Endodermal cell (in vitro differentiated cells): ENCODE measurements at regions not wholly inside any gene's neighbourhood (a gene's known extent, or its start where the extent isn't known, plus 50 kb on each side); places are given as distances from the start of the nearest gene placed in this dataset.
"Not testable (repeated sequence)": the region's sequence is repeated elsewhere in the genome, so short reads cannot be mapped to it uniquely, and the experiment has no call there.

Experiments
- DNase-seq: peaks from one replicate; pipeline ENCODE4 v3.0.0-alpha.2; 2017
- H3K27ac ChIP-seq: 2 replicates; pipeline ENCODE4 v1.5.1; 2013; ENCODE audit warnings: mild to moderate bottlenecking, low read depth, low read length, moderate library complexity
- H3K27me3 ChIP-seq: 2 replicates; pipeline ENCODE4 v1.6.1; 2013; ENCODE audit warnings: mild to moderate bottlenecking, low read length, moderate library complexity; ENCODE audit not compliant: insufficient read depth, control insufficient read depth, poor library complexity, severe bottlenecking
- H3K36me3 ChIP-seq: 2 replicates; pipeline ENCODE4 v1.7.0; 2013; ENCODE audit warnings: mild to moderate bottlenecking, low read length, moderate library complexity; ENCODE audit not compliant: control insufficient read depth, insufficient read depth
- H3K4me1 ChIP-seq: one replicate; pipeline ENCODE4 v1.7.0; 2013; ENCODE audit warnings: low read length; ENCODE audit not compliant: control insufficient read depth, insufficient read depth
- H3K4me3 ChIP-seq: 2 replicates; pipeline ENCODE4 v1.5.1; 2013; ENCODE audit warnings: mild to moderate bottlenecking, low read length, moderate library complexity
- H3K9ac ChIP-seq: 2 replicates; pipeline ENCODE4 v1.6.1; 2013; ENCODE audit warnings: mild to moderate bottlenecking, low read length, moderate library complexity; ENCODE audit not compliant: poor library complexity, severe bottlenecking; ENCODE audit errors: extremely low read depth
- H3K9me3 ChIP-seq: 2 replicates; pipeline ENCODE4 v1.6.1; 2013; ENCODE audit warnings: mild to moderate bottlenecking, low read length, moderate library complexity; ENCODE audit not compliant: control insufficient read depth
- H3K27ac Mint-ChIP-seq: 2 replicates; pipeline ENCODE4 v1.8.0; 2020; ENCODE audit warnings: mixed read lengths
- H3K27me3 Mint-ChIP-seq: 2 replicates; pipeline ENCODE4 v1.8.0; 2021; ENCODE audit warnings: mild to moderate bottlenecking, mixed read lengths; ENCODE audit not compliant: insufficient read depth
- H3K36me3 Mint-ChIP-seq: 2 replicates; pipeline ENCODE4 v1.8.0; 2020; ENCODE audit warnings: low read depth, mixed read lengths
- H3K4me1 Mint-ChIP-seq: 2 replicates; pipeline ENCODE4 v1.8.0; 2020; ENCODE audit warnings: mixed read lengths
- H3K4me3 Mint-ChIP-seq: 2 replicates; pipeline ENCODE4 v1.8.0; 2020; ENCODE audit warnings: mild to moderate bottlenecking, moderate library complexity, mixed read lengths
- H3K9me3 Mint-ChIP-seq: 2 replicates; pipeline ENCODE4 v1.8.0; 2020; ENCODE audit warnings: mild to moderate bottlenecking, mixed read lengths
- WGBS, 2 experiments: methylation state at CpG; one replicate each; pipeline versions ENCODE4 v1.1.5 to v1.1.7; 2013; ENCODE audit warnings: missing lambda C conversion rate in 2 of 2, mixed read lengths in 1 of 2; ENCODE audit not compliant: insufficient coverage in 1 of 2, insufficient read length in 1 of 2; 5-methylcytosine and 5-hydroxymethylcytosine counted together
- TF ChIP-seq, protein P1 (sequence below): fragments of 200-600 bp; sonication (generic); conservative IDR thresholded peaks from 2 replicates; pipeline ENCODE4 v1.5.0; 2021; ENCODE audit warnings: antibody characterized with exemption, mild to moderate bottlenecking

DNA sequence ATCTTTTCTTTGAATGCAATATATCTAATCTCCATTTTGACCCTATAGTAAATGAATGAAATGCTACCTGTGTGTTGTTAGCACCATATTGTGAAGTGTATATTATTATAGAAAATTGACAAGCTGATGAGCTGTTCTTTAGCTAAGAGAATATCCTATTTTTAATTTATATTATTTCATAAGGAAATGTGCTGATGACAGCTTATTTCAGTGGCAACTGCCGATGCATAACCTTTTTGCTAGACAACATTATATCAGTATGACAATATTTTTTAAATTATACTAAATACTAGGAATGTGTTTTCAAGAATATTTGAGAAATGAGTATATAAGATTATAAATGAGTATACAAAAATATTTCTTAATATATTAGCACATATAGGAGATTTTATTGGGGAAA, 573.1 kb downstream of the ZNF608 start:
- Histone ChIP-seq H3K9me3 (peaks cover 59% of the 10 kb centered on the region), H3K4me1 (no peaks in the 10 kb centered on the region), H3K9ac (no peak overlapping the region), H3K36me3 (no peaks in the 10 kb centered on the region), H3K27ac (no peak overlapping the region), H3K4me3 (peak overlapping the region; percentile 47), H3K27me3 (no peaks in the 10 kb centered on the region)
- no CpG with 5 or more reads among the region's 1 CpG for WGBS, 2 experiments
- peaks cover 17% of the 10 kb centered on the region for H3K36me3 Mint-ChIP-seq
- no peaks in the 10 kb centered on the region for H3K27me3 Mint-ChIP-seq
- H3K4me1 Mint-ChIP-seq: no peaks in the 10 kb centered on the region
- H3K9me3 Mint-ChIP-seq: peaks cover 52% of the 10 kb centered on the region
- H3K4me3 Mint-ChIP-seq: no peak overlapping the region
- DNase-seq: no peak
- no peak overlapping the region for H3K27ac Mint-ChIP-seq
- TF ChIP-seq, protein P1, sequence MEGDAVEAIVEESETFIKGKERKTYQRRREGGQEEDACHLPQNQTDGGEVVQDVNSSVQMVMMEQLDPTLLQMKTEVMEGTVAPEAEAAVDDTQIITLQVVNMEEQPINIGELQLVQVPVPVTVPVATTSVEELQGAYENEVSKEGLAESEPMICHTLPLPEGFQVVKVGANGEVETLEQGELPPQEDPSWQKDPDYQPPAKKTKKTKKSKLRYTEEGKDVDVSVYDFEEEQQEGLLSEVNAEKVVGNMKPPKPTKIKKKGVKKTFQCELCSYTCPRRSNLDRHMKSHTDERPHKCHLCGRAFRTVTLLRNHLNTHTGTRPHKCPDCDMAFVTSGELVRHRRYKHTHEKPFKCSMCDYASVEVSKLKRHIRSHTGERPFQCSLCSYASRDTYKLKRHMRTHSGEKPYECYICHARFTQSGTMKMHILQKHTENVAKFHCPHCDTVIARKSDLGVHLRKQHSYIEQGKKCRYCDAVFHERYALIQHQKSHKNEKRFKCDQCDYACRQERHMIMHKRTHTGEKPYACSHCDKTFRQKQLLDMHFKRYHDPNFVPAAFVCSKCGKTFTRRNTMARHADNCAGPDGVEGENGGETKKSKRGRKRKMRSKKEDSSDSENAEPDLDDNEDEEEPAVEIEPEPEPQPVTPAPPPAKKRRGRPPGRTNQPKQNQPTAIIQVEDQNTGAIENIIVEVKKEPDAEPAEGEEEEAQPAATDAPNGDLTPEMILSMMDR: no peak

GRCh38 chr5:124172389-124173003, 573.9 kb downstream of the ZNF608 start:
- no peaks in the 10 kb centered on the region for H3K4me1 Mint-ChIP-seq
- H3K4me3 Mint-ChIP-seq: no peak overlapping the region
- H3K36me3 Mint-ChIP-seq: peaks cover 20% of the 10 kb centered on the region
- Histone ChIP-seq H3K27me3 (no peaks in the 10 kb centered on the region), H3K4me1 (no peaks in the 10 kb centered on the region), H3K9me3 (peaks cover 57% of the 10 kb centered on the region), H3K27ac (no peak overlapping the region), H3K36me3 (no peaks in the 10 kb centered on the region), H3K9ac (no peak overlapping the region), H3K4me3 (peak overlapping the region; percentile 47)
- WGBS, 2 experiments: 97 to 100% methylated on average over 1 of the region's 1 CpG
- no peak for DNase-seq
- no peaks in the 10 kb centered on the region for H3K27me3 Mint-ChIP-seq
- H3K27ac Mint-ChIP-seq: no peak overlapping the region
- TF ChIP-seq, protein P1: no peak
- H3K9me3 Mint-ChIP-seq: peaks cover 50% of the 10 kb centered on the region

GRCh38 chr5:124168093-124168492, 578.3 kb downstream of the ZNF608 start:
- H3K27me3 Mint-ChIP-seq, H3K4me1 Mint-ChIP-seq, DNase-seq, H3K27ac Mint-ChIP-seq, H3K4me3 ChIP-seq, H3K4me3 Mint-ChIP-seq, H3K9ac ChIP-seq, H3K4me1 ChIP-seq, H3K27ac ChIP-seq, H3K36me3 ChIP-seq, H3K27me3 ChIP-seq: not testable (repeated sequence)
- Mint-ChIP-seq H3K9me3 (peaks cover 34% of the 10 kb centered on the region), H3K36me3 (peaks cover 12% of the 10 kb centered on the region)
- WGBS, 2 experiments: 95% methylated on average over 2 of the region's 2 CpGs; no CpG with 5 or more reads in 1 of the 2 experiments
- H3K9me3 ChIP-seq: peaks cover 36% of the 10 kb centered on the region
